ENCODE measurements at regions not wholly inside any gene's neighbourhood (a gene's known extent, or its start where the extent isn't known, plus 50 kb on each side); places are given as distances from the start of the nearest gene placed in this dataset.

DNA sequence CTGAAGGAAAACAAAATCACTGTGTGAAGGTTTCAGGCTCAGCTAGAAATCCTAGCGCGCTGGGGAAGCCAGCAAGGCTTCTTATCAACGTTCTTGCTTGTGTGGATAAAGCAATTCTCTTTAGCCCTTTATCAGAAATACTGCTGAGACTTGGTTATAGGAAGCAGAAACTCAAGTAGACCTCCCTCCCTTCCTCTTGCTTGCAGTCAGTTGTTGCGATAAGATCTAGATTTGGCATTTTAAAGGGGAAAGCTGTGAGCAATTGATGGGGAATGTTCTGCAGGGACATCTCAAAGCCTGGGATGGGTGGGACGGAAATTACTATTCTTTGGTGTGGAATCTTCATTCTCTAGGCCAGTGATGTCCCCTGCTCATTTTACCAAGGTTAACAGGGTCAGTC is 76.4 kb upstream of the ANO4 start:
- TF ChIP-seq POLR2AphosphoS5 (IDR thresholded peaks at IDR 0.05): no peak
- no peak for TF ChIP-seq POLR2A (IDR thresholded peaks at IDR 0.05)

All from gastroesophageal sphincter (tissue), 2 donors.